Suprapubic skin (tissue), 4 donors: ENCODE measurements at regions not wholly inside any gene's neighbourhood (a gene's known extent, or its start where the extent isn't known, plus 50 kb on each side); places are given as distances from the start of the nearest gene placed in this dataset.

Experiments used
- POLR2A ChIP-seq, 2 donors: fragments of 450-650 bp; IDR thresholded peaks; one replicate each; pipeline ENCODE4 v1.6.1; 2017; ENCODE audit warnings: antibody characterized with exemption in 2 of 2, mild to moderate bottlenecking in 2 of 2, moderate library complexity in 2 of 2
- POLR2AphosphoS5 ChIP-seq, 3 donors: sonication (generic); formaldehyde crosslinking; IDR thresholded peaks; one replicate each; pipeline ENCODE4 v1.6.1; 2017; ENCODE audit warnings: antibody characterized with exemption in 3 of 3

DNA sequence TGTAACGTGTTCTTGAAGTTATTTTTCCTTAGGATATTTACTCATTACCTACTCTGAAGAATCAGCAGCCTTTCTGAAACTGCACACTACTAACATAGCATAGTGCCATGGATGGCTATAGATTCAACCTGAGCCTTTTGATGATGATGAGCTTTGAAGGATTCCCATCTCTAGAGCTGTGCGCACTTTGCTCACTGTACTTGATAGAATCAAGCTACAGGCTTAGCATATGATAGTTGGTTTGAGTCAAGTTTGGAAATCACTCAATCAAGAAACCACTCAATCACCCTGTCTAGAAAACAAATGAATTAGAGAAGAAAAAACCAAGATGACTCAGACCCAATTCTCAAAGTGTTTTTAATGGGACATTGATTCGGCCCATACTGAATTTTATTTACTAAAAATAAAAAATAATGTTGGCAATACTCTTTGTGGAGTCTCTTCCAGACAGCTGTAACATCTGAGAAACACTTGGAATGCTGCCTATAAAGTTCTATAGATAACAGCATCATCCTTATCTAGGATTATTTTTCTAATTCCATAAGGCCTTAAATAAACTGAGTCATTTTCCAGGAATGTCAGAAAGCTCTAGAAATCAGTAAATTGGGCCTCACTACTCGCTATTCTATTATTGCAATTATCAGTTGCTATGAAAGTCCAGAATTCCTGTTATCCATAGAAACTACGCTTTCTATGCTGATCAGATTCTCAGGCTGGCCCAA is 259.0 kb upstream of the ERBB4 start:
- no peak for TF ChIP-seq POLR2A (IDR thresholded peaks at IDR 0.05)
- TF ChIP-seq POLR2AphosphoS5 (IDR thresholded peaks at IDR 0.05): no peak
